GM19467 (cell line): ENCODE measurements at regions not wholly inside any gene's neighbourhood (a gene's known extent, or its start where the extent isn't known, plus 50 kb on each side); places are given as distances from the start of the nearest gene placed in this dataset.
"Not testable (repeated sequence)": the region's sequence is repeated elsewhere in the genome, so short reads cannot be mapped to it uniquely, and the experiment has no call there.

Source experiments
- ATAC-seq: cut with Tn5 transposase; IDR thresholded peaks from one replicate; pipeline ENCODE4 v1.9.1; 2021; ENCODE audit warnings: mild to moderate bottlenecking, moderate library complexity; ENCODE audit not compliant: unreplicated experiment

- ATAC-seq, result no peak
Observed at GRCh38 chr1:38758820-38759219, 100.8 kb downstream of the RRAGC start.

- no peak for ATAC-seq
Observed at GRCh38 chr1:38746941-38747600, 112.5 kb downstream of the RRAGC start.

DNA sequence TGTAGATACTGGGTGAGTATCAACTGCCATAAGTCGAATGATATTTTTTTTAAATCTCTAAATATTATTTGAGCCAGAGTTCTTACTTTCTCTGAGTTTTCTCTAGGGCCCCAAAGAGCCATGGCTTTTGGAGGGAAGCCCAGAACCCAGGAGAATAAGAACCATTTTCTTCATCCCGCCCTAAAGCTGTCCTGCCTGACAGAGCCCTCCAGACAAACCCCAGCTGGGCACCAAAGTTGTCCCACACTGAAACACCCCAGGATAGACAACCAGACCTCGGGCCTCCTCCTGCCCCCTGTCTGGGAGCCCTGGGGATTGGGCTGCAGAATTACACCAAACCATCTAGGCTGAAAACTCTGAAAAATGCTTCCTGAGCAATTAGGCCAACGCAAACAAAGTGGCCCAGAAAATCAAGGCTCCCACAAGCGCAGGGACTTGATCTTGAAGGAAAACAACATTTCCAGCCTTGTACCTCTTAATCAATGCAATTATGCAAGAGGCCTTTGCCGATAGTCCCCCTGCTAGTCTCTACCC, 113.1 kb downstream of the RRAGC start:
- ATAC-seq, result no peak

- no peak for ATAC-seq
Observed at GRCh38 chr1:38745476-38746401, 113.8 kb downstream of the RRAGC start.

DNA sequence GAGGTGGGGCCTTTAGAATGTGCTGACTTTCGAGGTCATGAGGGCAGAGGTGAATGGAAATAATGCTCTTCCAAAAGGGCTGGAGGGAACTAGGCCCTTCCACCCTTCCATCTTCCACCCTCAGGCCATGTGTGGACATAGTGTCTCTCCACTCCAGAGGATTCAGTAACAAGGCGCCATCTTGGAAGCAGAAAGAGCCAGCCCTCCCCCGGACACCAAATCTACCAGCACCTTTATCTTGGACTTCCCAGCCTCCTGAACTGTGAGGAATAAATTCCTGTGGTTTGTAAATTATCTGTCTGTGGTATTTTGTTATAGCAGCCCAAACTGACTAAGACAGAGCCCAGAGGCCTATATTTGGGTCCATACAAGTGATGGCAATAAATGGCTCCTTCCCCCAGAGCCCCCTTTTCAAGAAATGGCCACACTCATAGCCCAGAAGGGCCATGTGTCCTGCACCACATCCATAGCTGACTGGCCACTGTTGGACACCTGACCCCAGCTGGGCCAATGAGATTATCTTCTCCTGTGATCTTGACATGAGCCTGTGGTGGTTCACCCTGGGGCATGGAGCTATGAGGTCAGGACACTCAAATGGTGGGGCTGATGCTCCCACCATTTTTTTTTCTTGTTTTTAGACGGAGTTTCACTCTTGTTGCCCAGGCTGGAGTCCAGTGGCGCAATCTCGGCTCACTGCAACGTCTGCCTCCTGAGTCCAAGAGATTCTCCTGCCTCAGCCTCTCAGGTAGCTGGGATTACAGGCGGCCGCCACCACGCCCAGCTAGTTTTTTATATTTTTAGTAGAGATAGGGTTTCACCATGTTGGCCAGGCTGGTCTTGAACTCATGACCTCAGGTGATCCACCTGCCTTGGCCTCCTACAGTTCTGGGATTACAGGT, 114.9 kb downstream of the RRAGC start:
- no peak for ATAC-seq

- no peak for ATAC-seq
Observed at GRCh38 chr1:38743184-38743583, 116.4 kb downstream of the RRAGC start.

DNA sequence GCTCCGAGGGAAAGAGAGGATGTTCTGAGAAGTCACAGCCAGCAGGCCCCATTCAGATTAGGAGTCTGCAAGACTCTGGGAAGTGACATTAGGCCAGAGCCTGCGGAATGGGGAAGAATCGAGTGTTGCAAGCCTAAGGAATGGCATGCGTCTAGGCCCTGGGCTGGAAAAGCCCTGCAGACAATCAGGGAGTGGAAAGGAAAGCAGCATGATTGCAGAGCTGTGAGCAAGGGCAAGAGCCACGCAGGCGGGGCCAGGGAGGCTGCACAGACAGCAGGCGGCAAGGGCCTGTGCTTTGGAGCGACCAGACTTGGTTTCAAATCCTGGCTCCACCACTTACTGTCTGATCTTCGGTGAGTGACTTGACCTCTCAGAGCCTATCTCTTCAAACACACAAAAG, 118.2 kb downstream of the RRAGC start:
- no peak for ATAC-seq

GRCh38 chr1:38740487-38740886, 119.1 kb downstream of the RRAGC start:
- no peak for ATAC-seq

GRCh38 chr1:38738207-38738606, 121.4 kb downstream of the RRAGC start:
- ATAC-seq, result no peak

DNA sequence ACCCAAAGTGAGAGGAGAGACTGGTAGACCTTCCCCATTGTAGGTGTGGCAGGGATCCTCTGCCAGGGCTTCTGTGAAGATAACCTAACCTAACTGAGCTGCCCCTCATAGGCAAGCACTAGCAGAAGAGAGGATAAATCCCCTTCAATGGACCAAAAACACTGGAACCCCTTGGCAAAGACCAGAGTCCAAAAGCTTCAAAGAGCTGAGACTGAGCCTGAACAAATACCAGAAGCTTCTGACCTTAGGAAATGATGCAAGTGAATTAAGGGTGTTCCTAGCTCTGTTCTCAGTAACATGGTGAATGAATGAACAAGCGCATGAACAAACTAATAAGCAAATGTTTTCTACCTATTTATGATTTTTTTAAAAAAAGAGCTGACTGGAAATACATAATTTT, 123.2 kb downstream of the RRAGC start:
- ATAC-seq, result no peak

- ATAC-seq, result no peak
Observed at GRCh38 chr1:38735651-38736161, 123.9 kb downstream of the RRAGC start.

GRCh38 chr1:38733761-38734160, 125.8 kb downstream of the RRAGC start:
- no peak for ATAC-seq

DNA sequence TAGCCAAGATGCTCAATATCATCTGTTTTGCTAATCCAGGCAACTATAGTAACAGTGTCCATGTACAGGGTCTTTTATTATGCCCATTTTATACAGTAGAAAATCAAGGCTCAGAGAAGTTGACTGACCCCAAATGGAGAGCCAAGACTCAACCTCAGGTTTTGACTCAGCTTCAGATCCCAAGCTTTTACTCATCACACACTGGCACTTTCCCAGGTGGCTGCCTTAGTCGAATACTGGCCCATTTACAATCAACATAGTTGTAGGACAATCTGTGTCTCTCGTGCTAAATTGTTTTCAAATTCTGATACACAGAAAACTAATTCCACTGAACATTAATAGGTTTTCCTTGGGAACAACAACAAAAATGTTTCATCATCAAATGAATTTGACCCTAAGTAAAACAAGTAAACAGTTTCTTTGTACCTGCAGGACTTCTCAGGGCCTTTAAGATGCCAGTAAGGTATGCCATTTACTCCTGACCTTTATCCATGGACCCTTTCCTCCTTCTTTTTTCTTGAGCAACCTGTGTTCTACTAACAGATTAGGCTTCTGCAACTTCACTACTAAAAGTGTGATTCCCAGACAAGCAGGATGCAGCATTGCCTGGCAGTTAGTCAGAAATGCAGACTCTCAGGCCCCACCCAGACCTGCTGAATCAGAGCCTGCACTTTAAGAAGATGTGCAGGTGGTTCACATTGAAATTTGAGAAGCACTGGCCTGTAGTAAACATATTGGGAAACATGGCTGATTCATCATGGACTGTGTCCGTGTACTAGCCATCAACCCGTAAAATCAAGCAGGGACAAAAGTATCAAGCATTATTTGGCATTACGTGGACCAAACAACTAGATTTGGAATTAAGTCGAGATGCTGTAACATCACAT, 128.8 kb downstream of the RRAGC start:
- no peak for ATAC-seq

- ATAC-seq, result no peak
Observed at GRCh38 chr1:38728585-38728908, 131.0 kb downstream of the RRAGC start.

GRCh38 chr1:38727684-38728584, 131.6 kb downstream of the RRAGC start:
- ATAC-seq, result no peak

GRCh38 chr1:38725321-38725961, 134.1 kb downstream of the RRAGC start:
- ATAC-seq, result not testable (repeated sequence)

- ATAC-seq, result no peak
Observed at GRCh38 chr1:38724160-38725131, 135.1 kb downstream of the RRAGC start.
